H9 (cell line): ENCODE measurements at regions not wholly inside any gene's neighbourhood (a gene's known extent, or its start where the extent isn't known, plus 50 kb on each side); places are given as distances from the start of the nearest gene placed in this dataset.

Source experiments
- DNase-seq: peaks from one replicate; pipeline ENCODE4 v3.0.0-alpha.2; 2017
- H2AFZ ChIP-seq: one replicate; pipeline ENCODE4 v1.6.1; 2013; ENCODE audit warnings: mild to moderate bottlenecking, low read length, control low read depth, moderate library complexity
- H2AK5ac ChIP-seq: 2 replicates; pipeline ENCODE4 v1.6.1; 2013; ENCODE audit warnings: low read length, control low read depth, mixed read lengths; ENCODE audit not compliant: insufficient read length
- H2BK120ac ChIP-seq: one replicate; pipeline ENCODE4 v1.6.1; 2013; ENCODE audit warnings: low read depth, mild to moderate bottlenecking, low read length, control low read depth, inconsistent platforms; ENCODE audit not compliant: poor library complexity, severe bottlenecking
- H2BK12ac ChIP-seq: 2 replicates; pipeline ENCODE4 v1.6.1; 2013; ENCODE audit warnings: low read length, control low read depth, mixed read lengths, low read depth; ENCODE audit not compliant: insufficient read length
- H2BK15ac ChIP-seq: 2 replicates; pipeline ENCODE4 v1.6.1; 2013; ENCODE audit warnings: low read depth, low read length, control low read depth
- H2BK20ac ChIP-seq: one replicate; pipeline ENCODE4 v1.6.1; 2013; ENCODE audit warnings: low read depth, mild to moderate bottlenecking, low read length, control low read depth, inconsistent platforms; ENCODE audit not compliant: poor library complexity, severe bottlenecking
- H2BK5ac ChIP-seq: 2 replicates; pipeline ENCODE4 v1.6.1; 2013; ENCODE audit warnings: low read length, control low read depth, mixed read lengths; ENCODE audit not compliant: insufficient read length
- H3K14ac ChIP-seq: 2 replicates; pipeline ENCODE4 v1.6.1; 2013; ENCODE audit warnings: low read length, control low read depth; ENCODE audit not compliant: insufficient read depth
- H3K18ac ChIP-seq: 2 replicates; pipeline ENCODE4 v1.6.1; 2013; ENCODE audit warnings: low read depth, mild to moderate bottlenecking, mixed read lengths, low read length, control low read depth; ENCODE audit not compliant: insufficient read length
- H3K23ac ChIP-seq: 2 replicates; pipeline ENCODE4 v1.6.1; 2013; ENCODE audit warnings: low read length, control low read depth, mixed read lengths, low read depth; ENCODE audit not compliant: insufficient read length
- H3K23me2 ChIP-seq: 2 replicates; pipeline ENCODE4 v1.6.1; 2013; ENCODE audit warnings: low read depth, mild to moderate bottlenecking, mixed read lengths, low read length, control low read depth; ENCODE audit not compliant: insufficient read length, poor library complexity, severe bottlenecking
- H3K27ac ChIP-seq: 2 replicates; pipeline ENCODE4 v1.5.1; 2013; ENCODE audit warnings: low read length, control low read depth, mixed read lengths, low read depth; ENCODE audit not compliant: insufficient read length
- H3K27me3 ChIP-seq: 2 replicates; pipeline ENCODE4 v1.6.1; 2013; ENCODE audit warnings: low read length, control low read depth, inconsistent platforms; ENCODE audit not compliant: insufficient read depth
- H3K4ac ChIP-seq: 2 replicates; pipeline ENCODE4 v1.6.1; 2013; ENCODE audit warnings: low read depth, mild to moderate bottlenecking, control low read depth, inconsistent platforms, low read length, moderate library complexity
- H3K4me1 ChIP-seq: 2 replicates; pipeline ENCODE4 v1.6.1; 2013; ENCODE audit warnings: low read length, control low read depth, inconsistent platforms; ENCODE audit not compliant: insufficient read depth
- H3K4me2 ChIP-seq: 2 replicates; pipeline ENCODE4 v1.6.1; 2013; ENCODE audit warnings: low read length, control low read depth, mixed read lengths; ENCODE audit not compliant: insufficient read length, insufficient read depth
- H3K56ac ChIP-seq: 2 replicates; pipeline ENCODE4 v1.6.1; 2013; ENCODE audit warnings: low read depth, mild to moderate bottlenecking, mixed read lengths, low read length, control low read depth; ENCODE audit not compliant: insufficient read length
- H3K79me1 ChIP-seq: 2 replicates; pipeline ENCODE4 v1.6.1; 2013; ENCODE audit warnings: low read depth, mild to moderate bottlenecking, moderate library complexity, low read length, control low read depth, inconsistent platforms; ENCODE audit not compliant: insufficient read depth, poor library complexity, severe bottlenecking
- H3K79me2 ChIP-seq: 2 replicates; pipeline ENCODE4 v1.6.1; 2013; ENCODE audit warnings: low read length, control low read depth, inconsistent platforms; ENCODE audit not compliant: insufficient read depth
- H3K9ac ChIP-seq: 2 replicates; pipeline ENCODE4 v1.6.1; 2013; ENCODE audit warnings: low read length, control low read depth, mixed read lengths; ENCODE audit not compliant: insufficient read length; ENCODE audit errors: extremely low read depth
- H3K9me3 ChIP-seq: one replicate; pipeline ENCODE4 v1.6.1; 2013; ENCODE audit warnings: low read depth, low read length, inconsistent platforms; ENCODE audit not compliant: control insufficient read depth
- H3T11ph ChIP-seq: one replicate; pipeline ENCODE4 v1.6.1; 2013; ENCODE audit warnings: mild to moderate bottlenecking, low read length, control low read depth, inconsistent platforms
- H4K20me1 ChIP-seq: one replicate; pipeline ENCODE4 v1.6.1; 2013; ENCODE audit not compliant: control insufficient read depth, insufficient read length, insufficient read depth
- H4K5ac ChIP-seq: 2 replicates; pipeline ENCODE4 v1.6.1; 2013; ENCODE audit warnings: low read depth, mild to moderate bottlenecking, mixed read lengths, low read length, control low read depth; ENCODE audit not compliant: insufficient read length
- H4K8ac ChIP-seq: replicated peaks from 2 replicates; pipeline ENCODE4 v1.6.1; 2013; ENCODE audit warnings: low read length, control low read depth, mixed read lengths, low read depth; ENCODE audit not compliant: insufficient read length
- H4K91ac ChIP-seq: 2 replicates; pipeline ENCODE4 v1.6.1; 2013; ENCODE audit warnings: low read depth, mild to moderate bottlenecking, moderate library complexity, mixed read lengths, low read length, control low read depth; ENCODE audit not compliant: insufficient read length
- H3K27ac Mint-ChIP-seq, 3 experiments: 2 replicates in 2 of 3; 3 replicates in 1 of 3; pipeline ENCODE4 v1.8.0; 2020 to 2021; ENCODE audit warnings: mixed read lengths in 3 of 3, mild to moderate bottlenecking in 1 of 3, moderate library complexity in 1 of 3
- H3K27me3 Mint-ChIP-seq: 2 replicates; pipeline ENCODE4 v1.8.0; 2021; ENCODE audit warnings: low read depth, mild to moderate bottlenecking, moderate library complexity, mixed read lengths
- H3K36me3 Mint-ChIP-seq, 3 experiments: 2 replicates in 2 of 3; 3 replicates in 1 of 3; pipeline ENCODE4 v1.8.0; 2020 to 2021; ENCODE audit warnings: low read depth in 3 of 3, mixed read lengths in 3 of 3; ENCODE audit not compliant: insufficient read depth in 1 of 3
- H3K4me1 Mint-ChIP-seq, 2 experiments: 2 replicates each; pipeline ENCODE4 v1.8.0; 2020; ENCODE audit warnings: mixed read lengths in 2 of 2
- H3K4me3 Mint-ChIP-seq, 2 experiments: 2 replicates in 1 of 2; 3 replicates in 1 of 2; pipeline ENCODE4 v1.8.0; 2020 to 2021; ENCODE audit warnings: mild to moderate bottlenecking in 2 of 2, mixed read lengths in 2 of 2, moderate library complexity in 1 of 2
- H3K9me3 Mint-ChIP-seq, 2 experiments: 2 replicates in 1 of 2; 3 replicates in 1 of 2; pipeline ENCODE4 v1.8.0; 2020; ENCODE audit warnings: mild to moderate bottlenecking in 2 of 2, mixed read lengths in 2 of 2, moderate library complexity in 1 of 2
- CTCF ChIP-seq: fragments of 200-600 bp; sonication (generic); conservative IDR thresholded peaks from 3 replicates; pipeline ENCODE4 v1.8.0; 2021; ENCODE audit warnings: antibody characterized with exemption, mild to moderate bottlenecking
- WGBS: extraction: QIAGEN DNeasy Blood & Tissue Kit; methylation state at CpG from one replicate; pipeline ENCODE4 v1.1.7; 2013; ENCODE audit warnings: missing lambda C conversion rate, low lambda C conversion rate, mixed read lengths; ENCODE audit not compliant: insufficient read length; ENCODE audit errors: extremely low coverage; 5-methylcytosine and 5-hydroxymethylcytosine counted together

DNA sequence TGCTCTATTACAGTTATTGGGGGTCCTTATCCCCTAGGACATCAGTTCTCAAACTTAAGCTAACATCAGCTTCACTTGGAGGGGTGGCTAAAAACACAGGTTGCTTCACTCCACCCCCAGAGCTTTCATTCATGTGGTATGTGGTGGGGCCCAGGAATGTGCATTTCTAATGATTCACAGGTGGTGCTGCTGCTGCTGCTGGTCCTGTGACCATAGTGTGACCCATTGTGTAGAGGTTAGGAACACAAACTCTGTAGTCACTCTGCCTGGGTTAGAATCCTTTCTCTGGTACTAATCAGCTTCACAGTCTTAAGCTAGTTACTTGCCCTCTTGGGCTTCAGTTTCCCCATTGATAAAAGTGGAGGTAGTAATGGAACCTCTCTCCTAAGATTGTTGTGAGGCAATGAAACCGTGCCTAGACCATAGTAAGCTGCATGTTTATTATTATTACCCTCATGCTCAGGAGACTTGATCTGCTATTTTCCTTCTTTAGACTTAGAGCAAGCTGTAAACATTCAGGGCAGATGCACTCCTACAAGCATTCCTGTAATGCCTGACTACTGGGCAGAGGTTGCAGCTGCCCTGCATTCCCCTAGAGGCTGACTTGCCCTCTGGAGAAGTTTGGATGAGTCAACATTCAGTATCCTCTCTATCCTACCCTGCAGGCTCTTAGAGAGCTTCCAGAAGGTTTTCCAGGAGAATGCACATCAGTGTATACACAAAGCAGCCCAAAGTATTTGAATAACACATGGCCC is 94.1 kb upstream of the ACSL4 start:
- H2BK20ac ChIP-seq: no peak overlapping the region
- H2AK5ac ChIP-seq: no peak overlapping the region
- H3K9me3 ChIP-seq: no peaks in the 10 kb centered on the region
- H3K9ac ChIP-seq: no peak overlapping the region
- Mint-ChIP-seq H3K4me3 (no peak overlapping the region), H3K9me3 (no peaks in the 10 kb centered on the region), H3K36me3 (no peaks in the 10 kb centered on the region), H3K4me1 (peaks cover 21 to 22% of the 10 kb centered on the region in 2 experiments), H3K27me3 (no peaks in the 10 kb centered on the region; the same call in 1 of the 2 replicates), H3K27ac (no peak overlapping the region)
- H3K4me2 ChIP-seq: no peak overlapping the region
- H2BK12ac ChIP-seq: no peak overlapping the region
- no peak overlapping the region for H2BK15ac ChIP-seq
- H3K23ac ChIP-seq: no peak overlapping the region
- no peak overlapping the region for H3K4ac ChIP-seq
- H4K20me1 ChIP-seq: no peaks in the 10 kb centered on the region
- no peaks in the 10 kb centered on the region for H3K27me3 ChIP-seq
- WGBS: no CpG with 5 or more reads among the region's 1 CpG
- TF ChIP-seq CTCF: no peak
- no peaks in the 10 kb centered on the region for H3K79me1 ChIP-seq
- no peak overlapping the region for H3K56ac ChIP-seq
- H3K4me1 ChIP-seq: peaks cover 11% of the 10 kb centered on the region; the same call in 1 of the 2 replicates
- no peak overlapping the region for H2BK5ac ChIP-seq
- no peak overlapping the region for H4K8ac ChIP-seq
- H3K23me2 ChIP-seq: no peaks in the 10 kb centered on the region
- no peak overlapping the region for H3K14ac ChIP-seq
- H2BK120ac ChIP-seq: no peak overlapping the region
- H4K5ac ChIP-seq: no peak overlapping the region
- no peaks in the 10 kb centered on the region for H3K79me2 ChIP-seq
- no peak overlapping the region for H3K18ac ChIP-seq
- H3K27ac ChIP-seq: no peak overlapping the region
- no peak for DNase-seq
- H4K91ac ChIP-seq: no peak overlapping the region
- H3T11ph ChIP-seq: no peak overlapping the region
- no peak overlapping the region for H2AFZ ChIP-seq
